ENCODE measurements at regions not wholly inside any gene's neighbourhood (a gene's known extent, or its start where the extent isn't known, plus 50 kb on each side); places are given as distances from the start of the nearest gene placed in this dataset.
A peak's percentile ranks its signal among the peaks of the same experiment; 100 is the strongest.
"Not testable (repeated sequence)": the region's sequence is repeated elsewhere in the genome, so short reads cannot be mapped to it uniquely, and the experiment has no call there.

DNA sequence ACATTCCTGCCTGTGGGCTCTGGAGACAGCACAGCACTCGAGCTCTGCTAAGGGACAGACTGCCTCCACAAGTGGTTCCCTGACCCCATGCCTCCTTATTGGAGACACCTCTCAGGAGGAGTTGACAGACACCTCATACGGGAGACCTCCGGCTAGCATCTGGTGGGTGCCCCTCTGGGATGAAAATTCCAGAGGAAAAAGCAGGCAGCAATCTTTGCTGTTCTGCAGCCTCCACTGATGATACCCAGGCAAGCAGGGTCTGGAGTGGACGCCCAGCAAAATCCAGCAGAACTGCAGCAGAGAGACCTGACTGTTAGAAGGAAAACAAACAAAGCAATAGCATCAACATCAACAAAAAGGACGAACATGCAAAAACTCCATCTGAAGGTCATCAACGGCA lies 639.4 kb downstream of the SLC16A7 start:
- no peaks in the 10 kb centered on the region for H3K4me1 Mint-ChIP-seq
- H3K27me3 Mint-ChIP-seq: no peaks in the 10 kb centered on the region
- H3K27ac Mint-ChIP-seq: no peak overlapping the region
- H3K9me3 Mint-ChIP-seq: peaks cover 3 to 23% (median 10%) of the 10 kb centered on the region in 7 donors
- ATAC-seq (ENCODE audit: low read depth in 2 of 2): no peak
- DNase-seq: no peak
- no peak overlapping the region for H3K4me3 Mint-ChIP-seq
- no peaks in the 10 kb centered on the region for H3K36me3 Mint-ChIP-seq

DNA sequence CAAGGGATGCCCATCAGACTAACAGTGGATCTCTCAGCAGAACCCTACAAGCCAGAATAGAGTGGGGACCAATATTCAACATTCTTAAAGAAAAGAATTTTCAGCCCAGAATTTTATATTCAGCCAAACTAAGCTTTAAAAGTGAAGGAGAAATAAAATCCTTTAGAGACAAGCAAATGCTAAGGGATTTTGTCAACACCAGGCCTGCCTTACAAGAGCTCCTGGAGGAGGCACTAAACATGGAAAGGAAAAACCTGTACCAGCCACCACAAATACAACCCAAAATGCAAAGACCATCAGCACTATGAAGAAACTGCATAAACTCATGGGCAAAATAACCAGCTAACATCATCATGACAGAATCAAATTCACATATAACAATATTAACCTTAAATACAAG lies 640.6 kb downstream of the SLC16A7 start:
- not testable (repeated sequence) for H3K4me3 Mint-ChIP-seq; H3K27me3 Mint-ChIP-seq; DNase-seq; ATAC-seq (ENCODE audit: low read depth in 2 of 2); H3K27ac Mint-ChIP-seq; H3K4me1 Mint-ChIP-seq; H3K36me3 Mint-ChIP-seq
- H3K9me3 Mint-ChIP-seq: peaks cover 3 to 23% (median 10%) of the 10 kb centered on the region in 7 donors

DNA sequence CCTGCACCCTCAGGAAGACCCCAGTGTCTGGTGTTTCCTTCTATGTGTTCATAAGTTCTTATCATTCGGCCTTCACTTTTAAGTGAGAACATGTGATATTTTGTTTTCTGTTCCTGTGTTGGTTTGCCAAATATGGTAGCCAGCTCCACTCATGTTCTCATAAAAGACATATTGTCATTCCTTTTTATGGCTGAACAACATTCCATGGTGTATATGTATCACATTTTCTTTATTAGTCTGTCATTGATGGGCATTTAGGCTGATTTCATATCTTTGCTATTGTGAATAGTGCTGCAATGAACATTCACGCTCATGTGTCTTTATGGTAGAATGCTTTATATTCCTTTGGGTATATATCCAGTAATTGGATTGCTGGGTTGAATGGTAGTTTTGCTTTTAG lies 645.1 kb downstream of the SLC16A7 start:
- H3K4me1 Mint-ChIP-seq: no peaks in the 10 kb centered on the region
- no peak for ATAC-seq (ENCODE audit: low read depth in 2 of 2)

DNA sequence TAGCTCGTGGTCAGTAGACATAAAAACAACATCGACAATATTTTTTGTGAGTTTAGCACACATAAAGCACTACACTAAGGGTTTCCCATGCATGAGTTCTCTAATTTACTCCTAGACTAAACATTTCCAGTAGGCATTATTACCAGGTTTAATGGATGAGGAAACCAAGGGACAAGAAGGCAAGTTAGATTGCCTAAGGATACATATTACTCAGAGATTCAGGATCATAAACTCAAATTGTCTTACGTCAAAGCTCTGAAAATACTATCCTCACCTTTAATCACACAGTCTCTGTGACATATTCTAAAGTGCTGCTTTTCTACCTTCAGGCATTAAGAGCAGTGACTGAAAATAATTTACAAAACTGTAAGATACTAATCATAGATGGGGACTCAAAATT lies 655.3 kb downstream of the SLC16A7 start:
- Mint-ChIP-seq H3K36me3 (no peaks in the 10 kb centered on the region), H3K27me3 (no peaks in the 10 kb centered on the region), H3K4me3 (no peak overlapping the region), H3K27ac (no peak overlapping the region), H3K9me3 (peaks cover 0 to 4% (median 0%) of the 10 kb centered on the region in 7 donors), H3K4me1 (no peaks in the 10 kb centered on the region)
- DNase-seq (no peak), ATAC-seq (ENCODE audit: low read depth in 2 of 2) (no peak)

More for the DNA sequence above, 645.1 kb downstream of the SLC16A7 start:
- peaks cover 3 to 22% (median 8%) of the 10 kb centered on the region in 7 donors for H3K9me3 Mint-ChIP-seq
- no peak overlapping the region for H3K4me3 Mint-ChIP-seq
- no peak for DNase-seq
- no peaks in the 10 kb centered on the region for H3K27me3 Mint-ChIP-seq
- H3K27ac Mint-ChIP-seq: no peak overlapping the region
- no peaks in the 10 kb centered on the region for H3K36me3 Mint-ChIP-seq

DNA sequence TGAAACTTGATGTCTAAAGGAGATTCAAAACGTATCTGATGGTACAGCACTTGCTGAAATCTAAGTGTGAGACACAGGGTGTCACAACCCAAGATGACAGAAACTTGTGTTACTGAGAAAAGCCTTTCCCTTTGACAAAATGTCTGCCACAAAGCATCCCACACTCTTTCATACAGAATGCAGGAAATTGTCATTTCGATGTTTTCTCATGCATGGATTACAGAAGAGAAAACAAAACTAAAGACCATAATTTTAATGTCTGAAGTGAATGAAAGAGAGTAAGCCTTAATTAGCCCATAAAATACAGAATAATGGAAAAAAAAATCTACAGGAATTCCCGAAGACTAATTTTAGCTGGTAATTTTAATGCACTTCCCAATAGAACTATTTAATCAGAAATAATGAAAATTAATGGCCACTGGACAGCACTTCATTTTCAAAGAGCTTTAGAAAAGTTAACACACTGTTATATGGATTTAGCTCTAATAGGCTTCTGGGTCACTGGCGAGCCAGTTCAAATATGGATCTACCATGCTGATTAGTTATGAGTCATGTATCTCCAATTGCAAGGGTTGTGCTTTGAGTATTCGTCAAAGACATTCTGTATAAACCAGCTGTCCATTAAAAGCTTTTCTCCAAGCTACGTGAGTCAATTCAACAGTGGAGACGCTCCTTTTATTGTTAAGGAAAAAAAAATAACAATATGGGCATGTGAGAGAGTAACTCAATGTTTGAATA lies 656.7 kb downstream of the SLC16A7 start:
- no peak for ATAC-seq (ENCODE audit: low read depth in 2 of 2)
- H3K27ac Mint-ChIP-seq: no peak overlapping the region
- no peak overlapping the region for H3K4me3 Mint-ChIP-seq
- peaks cover 0 to 4% (median 0%) of the 10 kb centered on the region in 7 donors for H3K9me3 Mint-ChIP-seq
- H3K36me3 Mint-ChIP-seq: no peaks in the 10 kb centered on the region
- no peaks in the 10 kb centered on the region for H3K4me1 Mint-ChIP-seq
- no peak for DNase-seq
- no peaks in the 10 kb centered on the region for H3K27me3 Mint-ChIP-seq

DNA sequence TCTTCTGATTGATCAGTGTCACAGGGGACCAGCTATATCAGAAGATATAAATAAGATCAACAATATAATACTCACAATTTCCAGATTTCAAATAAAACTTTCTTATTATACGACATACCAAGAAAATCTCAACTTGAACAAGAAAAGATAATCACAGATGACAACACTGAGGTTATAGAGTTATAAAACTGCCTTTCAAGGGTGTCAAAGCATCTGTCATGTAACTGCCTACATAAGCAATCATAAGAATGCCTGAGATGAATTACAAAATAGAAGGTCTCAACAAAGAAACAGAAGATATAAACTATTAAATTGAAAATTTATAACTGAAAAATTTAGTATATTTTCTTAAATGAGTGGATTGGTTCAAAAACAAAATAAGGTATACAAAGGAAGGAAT lies 659.2 kb downstream of the SLC16A7 start:
- H3K27ac Mint-ChIP-seq: no peak overlapping the region
- no peaks in the 10 kb centered on the region for H3K4me1 Mint-ChIP-seq
- no peaks in the 10 kb centered on the region for H3K27me3 Mint-ChIP-seq
- ATAC-seq (ENCODE audit: low read depth in 2 of 2) (no peak), DNase-seq (no peak)
- H3K9me3 Mint-ChIP-seq: peaks cover 0 to 6% (median 0%) of the 10 kb centered on the region in 7 donors
- H3K4me3 Mint-ChIP-seq: no peak overlapping the region
- no peaks in the 10 kb centered on the region for H3K36me3 Mint-ChIP-seq

DNA sequence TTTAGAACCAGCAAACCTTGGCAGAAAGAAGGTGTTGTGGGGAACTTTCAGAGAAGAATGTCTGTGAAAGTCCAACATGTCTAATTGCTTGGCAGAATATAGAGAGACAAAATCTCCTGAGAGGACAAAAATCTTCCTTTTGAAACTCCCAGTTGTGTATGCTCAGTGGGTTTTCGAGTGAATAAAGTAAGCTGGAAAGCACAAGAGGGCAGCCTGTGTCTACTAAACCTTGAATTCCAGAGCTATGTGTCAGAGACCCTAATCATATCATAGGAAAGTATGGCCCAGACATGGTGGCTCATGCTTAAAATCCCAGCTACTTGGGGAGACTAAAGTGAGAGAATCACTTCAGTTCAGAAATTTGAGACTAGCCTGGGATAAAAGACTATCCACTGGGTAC lies 661.2 kb downstream of the SLC16A7 start:
- H3K27me3 Mint-ChIP-seq: no peaks in the 10 kb centered on the region
- no peaks in the 10 kb centered on the region for H3K36me3 Mint-ChIP-seq
- peaks cover 0 to 2% (median 0%) of the 10 kb centered on the region in 7 donors for H3K9me3 Mint-ChIP-seq
- DNase-seq (no peak), ATAC-seq (ENCODE audit: low read depth in 2 of 2) (no peak)
- no peak overlapping the region for H3K27ac Mint-ChIP-seq
- H3K4me3 Mint-ChIP-seq: no peak overlapping the region
- H3K4me1 Mint-ChIP-seq: no peaks in the 10 kb centered on the region

DNA sequence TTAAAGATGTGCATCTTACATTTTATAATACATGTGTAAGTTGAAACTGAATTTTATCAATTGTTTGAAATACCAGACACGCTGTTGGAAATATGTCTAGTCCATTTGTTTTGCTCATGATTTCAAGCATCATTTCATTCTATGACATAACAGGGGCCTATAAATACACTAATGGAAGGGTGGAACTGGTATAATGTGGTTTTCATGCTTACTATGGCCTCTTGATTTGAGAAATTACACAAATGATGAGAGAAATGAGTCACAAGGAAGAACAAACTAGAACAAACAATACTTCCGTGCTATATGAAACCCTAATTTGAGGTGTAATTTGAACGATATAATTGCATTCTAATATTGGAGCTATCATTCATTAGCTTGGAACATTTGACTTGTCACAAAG lies 663.4 kb downstream of the SLC16A7 start:
- no peaks in the 10 kb centered on the region for H3K36me3 Mint-ChIP-seq
- H3K4me3 Mint-ChIP-seq: no peak overlapping the region
- no peaks in the 10 kb centered on the region for H3K4me1 Mint-ChIP-seq
- no peak overlapping the region for H3K27ac Mint-ChIP-seq
- H3K27me3 Mint-ChIP-seq: no peaks in the 10 kb centered on the region
- DNase-seq (no peak), ATAC-seq (ENCODE audit: low read depth in 2 of 2) (no peak)
- H3K9me3 Mint-ChIP-seq: peaks cover 0 to 2% (median 0%) of the 10 kb centered on the region in 7 donors

DNA sequence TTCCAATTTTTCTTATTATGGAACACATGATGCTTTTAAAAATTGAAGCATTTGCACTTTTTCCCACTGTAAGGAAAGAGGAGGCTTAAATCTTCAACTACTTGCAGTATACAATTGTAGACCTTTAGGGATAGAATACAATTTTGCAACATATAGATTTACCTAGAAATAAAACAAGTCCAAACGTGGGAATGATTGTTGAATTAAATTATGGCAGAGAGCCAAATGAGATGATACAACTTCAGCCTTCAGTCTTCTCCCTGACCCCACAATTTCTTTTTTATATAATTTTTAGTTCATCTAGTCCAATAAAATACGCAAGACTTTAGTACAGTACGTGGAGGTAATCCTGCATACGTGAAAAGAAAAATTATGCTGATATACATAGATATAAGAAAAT lies 666.5 kb downstream of the SLC16A7 start:
- no peak for ATAC-seq (ENCODE audit: low read depth in 2 of 2)
- DNase-seq: no peak
- Mint-ChIP-seq H3K4me3 (no peak overlapping the region), H3K27me3 (no peaks in the 10 kb centered on the region), H3K4me1 (no peaks in the 10 kb centered on the region), H3K27ac (no peak overlapping the region), H3K9me3 (peaks cover 0 to 3% (median 0%) of the 10 kb centered on the region in 7 donors), H3K36me3 (no peaks in the 10 kb centered on the region)

DNA sequence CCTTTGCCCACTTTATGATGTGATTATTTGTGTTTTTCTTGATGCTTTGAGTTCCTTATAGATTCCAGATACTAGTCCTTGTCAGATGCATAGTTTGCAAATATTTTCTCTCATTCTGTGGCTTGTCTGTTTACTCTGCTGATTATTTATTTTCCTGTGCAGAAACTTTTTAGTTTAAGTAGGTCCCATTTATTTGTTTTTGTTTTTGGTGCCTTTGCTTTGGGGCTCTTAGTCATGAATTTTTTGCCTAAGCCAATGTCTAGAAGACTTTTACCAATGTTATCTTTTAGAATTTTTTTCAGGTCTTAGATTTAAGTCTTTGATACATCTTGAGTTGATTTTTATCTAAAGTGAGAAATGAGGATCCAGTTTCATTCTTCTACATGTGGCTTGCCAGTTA lies 667.3 kb downstream of the SLC16A7 start:
- Mint-ChIP-seq H3K27me3 (no peaks in the 10 kb centered on the region), H3K27ac (no peak overlapping the region), H3K4me3 (no peak overlapping the region), H3K36me3 (no peaks in the 10 kb centered on the region), H3K4me1 (no peaks in the 10 kb centered on the region), H3K9me3 (peaks cover 0 to 5% (median 0%) of the 10 kb centered on the region in 7 donors)
- DNase-seq (no peak), ATAC-seq (ENCODE audit: low read depth in 2 of 2) (no peak)

DNA sequence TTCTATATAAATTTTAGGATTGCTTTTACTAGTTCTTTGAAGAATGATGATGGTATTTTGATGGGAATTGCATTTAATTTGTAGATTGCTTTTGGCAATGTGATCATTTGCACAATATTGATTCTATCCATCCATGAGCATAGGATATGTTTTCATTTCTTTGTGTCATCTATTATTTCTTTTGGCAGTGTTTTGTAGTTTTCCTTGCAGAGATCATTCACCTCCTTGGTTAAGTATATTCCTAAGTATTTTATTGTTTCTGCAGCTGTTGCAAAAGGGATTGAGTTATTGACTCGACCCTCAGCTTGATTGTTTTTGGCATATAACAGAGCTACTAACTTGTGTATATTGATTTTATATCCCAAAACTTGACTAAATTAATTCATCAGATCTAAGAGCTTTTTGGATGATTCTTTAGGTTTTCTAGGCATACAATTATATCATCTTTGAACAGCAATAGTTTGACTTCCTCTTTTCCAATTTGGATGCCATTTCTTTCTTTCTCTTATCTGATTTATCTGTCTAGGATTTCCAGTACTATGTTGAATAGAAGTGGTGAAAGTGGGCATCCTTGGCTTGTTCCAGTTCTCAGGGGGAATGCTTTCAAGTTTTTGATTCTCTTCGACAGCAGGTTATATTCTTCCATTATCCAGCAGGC lies 668.1 kb downstream of the SLC16A7 start:
- ATAC-seq (ENCODE audit: low read depth in 2 of 2) (no peak), DNase-seq (no peak)
- Mint-ChIP-seq H3K36me3 (no peaks in the 10 kb centered on the region), H3K4me1 (no peaks in the 10 kb centered on the region), H3K9me3 (peaks cover 0 to 5% (median 0%) of the 10 kb centered on the region in 7 donors), H3K27ac (no peak overlapping the region), H3K4me3 (no peak overlapping the region), H3K27me3 (no peaks in the 10 kb centered on the region)

DNA sequence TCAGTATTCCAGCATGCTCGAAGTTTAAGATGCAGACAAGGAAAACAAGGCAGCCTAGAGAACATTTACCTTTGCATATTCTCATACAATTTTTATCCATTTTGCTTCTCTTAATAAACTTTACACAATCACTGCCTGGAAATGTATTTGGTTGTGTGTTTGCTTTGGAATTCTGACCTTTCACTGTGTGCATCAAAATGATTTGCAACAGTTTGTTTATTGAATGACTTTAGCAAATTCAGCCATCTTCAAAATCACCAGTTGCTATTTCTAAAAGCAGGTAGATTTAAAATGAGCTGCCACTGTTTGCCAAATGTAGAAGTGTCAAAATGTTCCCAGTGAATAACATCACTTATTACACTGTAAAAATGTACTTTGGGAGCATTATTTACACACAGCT lies 669.9 kb downstream of the SLC16A7 start:
- Mint-ChIP-seq H3K9me3 (peaks cover 0 to 7% (median 7%) of the 10 kb centered on the region in 7 donors), H3K27me3 (no peaks in the 10 kb centered on the region), H3K27ac (no peak overlapping the region), H3K4me1 (no peaks in the 10 kb centered on the region), H3K36me3 (no peaks in the 10 kb centered on the region), H3K4me3 (no peak overlapping the region)
- DNase-seq: no peak
- no peak for ATAC-seq (ENCODE audit: low read depth in 2 of 2)

DNA sequence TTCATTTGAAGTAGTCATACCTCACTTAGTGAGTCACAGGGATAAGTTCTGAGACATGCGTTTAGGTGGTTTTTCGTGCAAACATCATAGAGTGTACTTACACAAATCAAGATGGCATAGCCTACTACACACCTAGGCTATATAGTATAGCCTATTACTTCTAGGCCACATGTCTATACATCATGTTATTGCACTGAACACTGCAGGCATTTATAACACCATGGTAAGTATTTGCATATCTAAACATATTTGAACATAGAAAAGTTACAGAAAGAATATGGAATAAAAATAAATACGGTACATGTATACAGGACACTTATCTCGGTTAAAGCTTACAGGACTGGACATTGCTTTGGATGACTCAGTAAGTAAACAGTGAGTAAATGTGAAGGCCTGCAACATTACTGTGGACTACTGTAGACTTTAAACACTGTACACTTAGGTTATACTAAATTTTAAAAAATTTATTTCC lies 670.6 kb downstream of the SLC16A7 start:
- Mint-ChIP-seq H3K36me3 (no peaks in the 10 kb centered on the region), H3K27ac (no peak overlapping the region), H3K27me3 (no peaks in the 10 kb centered on the region), H3K9me3 (peaks cover 0 to 14% (median 9%) of the 10 kb centered on the region in 7 donors), H3K4me1 (no peaks in the 10 kb centered on the region), H3K4me3 (no peak overlapping the region)
- ATAC-seq (ENCODE audit: low read depth in 2 of 2) (no peak), DNase-seq (no peak)

DNA sequence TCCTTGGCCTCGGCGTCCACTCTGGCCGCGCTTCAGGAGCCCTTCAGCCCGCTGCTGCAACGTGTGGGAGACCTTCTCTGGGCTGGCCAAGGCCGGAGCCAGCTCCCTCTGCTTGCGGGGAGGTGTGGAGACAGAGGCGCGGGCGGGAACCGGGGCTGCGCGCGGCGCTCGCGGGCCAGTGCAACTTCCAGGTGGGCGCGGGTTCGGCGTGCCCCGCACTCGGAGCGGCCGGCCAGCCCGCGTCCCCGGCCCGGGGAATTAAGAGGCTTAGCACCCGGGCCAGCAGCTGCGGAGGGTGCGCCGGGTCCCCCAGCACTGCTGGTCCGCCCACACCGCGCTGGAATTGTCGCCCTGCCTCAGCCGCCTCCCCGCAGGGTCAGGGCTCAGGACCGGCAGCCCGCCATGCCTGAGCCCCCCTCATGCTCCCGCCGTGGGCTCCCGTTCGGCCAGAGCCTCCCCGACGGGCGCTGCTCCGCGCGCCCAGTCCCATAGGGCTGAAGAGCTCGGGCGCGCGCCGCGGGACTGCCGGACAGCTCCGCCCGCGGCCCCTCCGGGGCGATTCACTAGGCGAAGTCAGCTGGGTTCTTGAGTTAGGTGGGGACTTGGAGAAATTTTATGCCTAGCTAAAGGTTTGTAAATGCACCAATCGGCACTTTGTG lies 673.9 kb downstream of the SLC16A7 start:
- ATAC-seq (ENCODE audit: low read depth in 2 of 2): no peak
- no peak overlapping the region for H3K4me3 Mint-ChIP-seq
- no peaks in the 10 kb centered on the region for H3K4me1 Mint-ChIP-seq

More for the DNA sequence above, 673.9 kb downstream of the SLC16A7 start:
- H3K36me3 Mint-ChIP-seq: no peaks in the 10 kb centered on the region
- H3K27me3 Mint-ChIP-seq: no peaks in the 10 kb centered on the region
- peak; percentile 0 for DNase-seq
- no peak overlapping the region for H3K27ac Mint-ChIP-seq
- H3K9me3 Mint-ChIP-seq: peaks cover 0 to 14% (median 7%) of the 10 kb centered on the region in 7 donors
